Activated CD8-positive, alpha-beta T cell treated with anti-CD3 and anti-CD28 coated beads for 36 hours (primary cell): ENCODE measurements at regions not wholly inside any gene's neighbourhood (a gene's known extent, or its start where the extent isn't known, plus 50 kb on each side); places are given as distances from the start of the nearest gene placed in this dataset.

Experiments used
- ATAC-seq: fragments of 200-7000 bp; cut with Tn5 transposase; one replicate; pipeline ENCODE4 v1.10.0; 2021; ENCODE audit warnings: mild to moderate bottlenecking, moderate library complexity
- CTCF ChIA-PET: fragments of 350-600 bp; sonication (Branson Sonifier 250); formaldehyde crosslinking; loops from one replicate; lab custom pipeline; 2021; ENCODE audit warnings: antibody characterized with exemption; lab: Charles Lee
- POLR2A ChIA-PET: fragments of 350-600 bp; sonication (Branson Sonifier 250); formaldehyde crosslinking; loops from one replicate; lab custom pipeline; 2021; ENCODE audit warnings: antibody characterized with exemption; lab: Charles Lee
- DNase-seq: peaks from one replicate; pipeline ENCODE4 v3.0.0-alpha.2; 2020
- H3K27ac Mint-ChIP-seq: one replicate; pipeline ENCODE4 v1.8.0; 2021; ENCODE audit warnings: mild to moderate bottlenecking, mixed read lengths
- H3K27me3 Mint-ChIP-seq: one replicate; pipeline ENCODE4 v1.8.0; 2021; ENCODE audit warnings: mixed read lengths
- H3K36me3 Mint-ChIP-seq: one replicate; pipeline ENCODE4 v1.8.0; 2021; ENCODE audit warnings: low read depth, mixed read lengths
- H3K4me1 Mint-ChIP-seq: one replicate; pipeline ENCODE4 v1.8.0; 2021; ENCODE audit warnings: low read depth, mixed read lengths
- H3K4me3 Mint-ChIP-seq: one replicate; pipeline ENCODE4 v1.8.0; 2021; ENCODE audit warnings: mild to moderate bottlenecking, moderate library complexity, mixed read lengths
- H3K9me3 Mint-ChIP-seq: one replicate; pipeline ENCODE4 v1.8.0; 2021; ENCODE audit warnings: mixed read lengths
- CTCF ChIP-seq: fragments of 200-600 bp; IDR thresholded peaks from one replicate; pipeline ENCODE4 v1.8.0; 2022; ENCODE audit warnings: antibody characterized with exemption, mild to moderate bottlenecking
- intact Hi-C: fragments of 100-400 bp; cut with micrococcal nuclease; formaldehyde crosslinking; loops from one replicate; pipeline ENCODE4 v1.10.0; 2022

GRCh38 chrX:93580634-93581033 is 92.7 kb downstream of the NAP1L3 start:
- ChIA-PET CTCF (no interaction called here), POLR2A (no interaction called here)
- no peak for DNase-seq
- no peak for ATAC-seq
- intact Hi-C loops = no loop called here
- Mint-ChIP-seq H3K27ac (no peak overlapping the region), H3K4me1 (no peaks in the 10 kb centered on the region), H3K9me3 (no peaks in the 10 kb centered on the region), H3K36me3 (no peaks in the 10 kb centered on the region), H3K27me3 (no peaks in the 10 kb centered on the region), H3K4me3 (no peak overlapping the region)
- TF ChIP-seq CTCF = no peak

GRCh38 chrX:93538575-93538974 is 134.8 kb downstream of the NAP1L3 start:
- ChIA-PET CTCF (interaction anchor here (0.6 to 1.4 kb wide), 2 partner anchors 13 to 135 kb away, joined by 3 read pairs; no protein-coding TSS in a partner anchor), POLR2A (no interaction called here)
- Mint-ChIP-seq H3K4me3 (no peak overlapping the region), H3K27ac (no peak overlapping the region), H3K4me1 (no peaks in the 10 kb centered on the region), H3K27me3 (no peaks in the 10 kb centered on the region), H3K36me3 (no peaks in the 10 kb centered on the region), H3K9me3 (no peaks in the 10 kb centered on the region)
- no peak for DNase-seq
- no peak for ATAC-seq
- intact Hi-C loops = no loop called here
- TF ChIP-seq CTCF = no peak

GRCh38 chrX:93528917-93529316 is 144.5 kb downstream of the NAP1L3 start:
- Mint-ChIP-seq H3K9me3 (no peaks in the 10 kb centered on the region), H3K4me3 (no peak overlapping the region), H3K27me3 (no peaks in the 10 kb centered on the region), H3K27ac (no peak overlapping the region), H3K36me3 (no peaks in the 10 kb centered on the region), H3K4me1 (no peaks in the 10 kb centered on the region)
- DNase-seq (no peak), ATAC-seq (no peak)
- ChIA-PET CTCF (no interaction called here), POLR2A (no interaction called here)
- intact Hi-C loops = no loop called here
- TF ChIP-seq CTCF = no peak
